IMR-90 (cell line): ENCODE measurements at regions not wholly inside any gene's neighbourhood (a gene's known extent, or its start where the extent isn't known, plus 50 kb on each side); places are given as distances from the start of the nearest gene placed in this dataset.

ENCODE experiments used
- ATAC-seq: fragments of 200-7000 bp; cut with Tn5 transposase; 2 replicates; pipeline ENCODE4 v1.9.1; 2020; ENCODE audit warnings: low read depth, mild to moderate bottlenecking, moderate library complexity
- BruUV-seq: library from RNA; stranded (reverse); fragments of 400-500 nt; replicated peaks from 2 replicates; lab custom pipeline; 2021; lab: Mats Ljungman, UMichigan
- CTCF ChIA-PET: fragments of 300-600 bp; formaldehyde crosslinking; extraction: SDS; loops from one replicate; lab custom pipeline; 2021; ENCODE audit warnings: antibody characterized with exemption; lab: Yijun Ruan, JAX
- POLR2A ChIA-PET: fragments of 300-600 bp; sonication (Branson Sonifier 250); formaldehyde crosslinking; loops from one replicate; lab custom pipeline; 2022; ENCODE audit warnings: antibody characterized with exemption; ENCODE audit not compliant: unreplicated experiment; lab: Charles Lee
- DNase-seq: peaks from one replicate; pipeline ENCODE4 v3.0.0; 2013
- H2AFZ ChIP-seq: replicated peaks from 2 replicates; pipeline ENCODE3; 2013; ENCODE audit warnings: low read length, mild to moderate bottlenecking; ENCODE audit not compliant: poor library complexity
- H2AK5ac ChIP-seq: 2 replicates; pipeline ENCODE4 v1.6.1; 2013; ENCODE audit warnings: low read depth, low read length, inconsistent platforms
- H2AK9ac ChIP-seq: replicated peaks from 2 replicates; pipeline ENCODE3; 2013; ENCODE audit warnings: mild to moderate bottlenecking, low read depth, low read length, moderate library complexity; ENCODE audit not compliant: poor library complexity
- H2BK120ac ChIP-seq: 2 replicates; pipeline ENCODE4 v1.6.1; 2013; ENCODE audit warnings: low read depth, low read length, inconsistent platforms
- H2BK15ac ChIP-seq: 3 replicates; pipeline ENCODE4 v1.6.1; 2013; ENCODE audit warnings: low read depth, low read length, inconsistent platforms
- H2BK20ac ChIP-seq: 2 replicates; pipeline ENCODE4 v1.6.1; 2013; ENCODE audit warnings: low read depth, mild to moderate bottlenecking, inconsistent platforms, low read length, moderate library complexity
- H2BK5ac ChIP-seq: 2 replicates; pipeline ENCODE4 v1.6.1; 2013; ENCODE audit warnings: mild to moderate bottlenecking, low read depth, low read length, inconsistent platforms; ENCODE audit not compliant: poor library complexity, severe bottlenecking
- H3K14ac ChIP-seq: replicated peaks from 2 replicates; pipeline ENCODE4 v1.6.1; 2013; ENCODE audit warnings: low read depth, low read length, inconsistent platforms
- H3K18ac ChIP-seq: 2 replicates; pipeline ENCODE4 v1.6.1; 2013; ENCODE audit warnings: low read depth, low read length, control low read depth
- H3K23ac ChIP-seq: 2 replicates; pipeline ENCODE4 v1.6.1; 2013; ENCODE audit warnings: low read depth, low read length, inconsistent platforms
- H3K27ac ChIP-seq: 2 replicates; pipeline ENCODE4 v1.5.1; 2013; ENCODE audit warnings: mild to moderate bottlenecking, control low read depth, low read length; ENCODE audit not compliant: insufficient read depth
- H3K27me3 ChIP-seq: 2 replicates; pipeline ENCODE4 v1.6.1; 2013; ENCODE audit warnings: low read length; ENCODE audit not compliant: control insufficient read depth, insufficient read depth
- H3K36me3 ChIP-seq: 2 replicates; pipeline ENCODE4 v1.6.1; 2013; ENCODE audit warnings: low read length, mixed read lengths; ENCODE audit not compliant: control insufficient read depth, insufficient read depth
- H3K4ac ChIP-seq: 2 replicates; pipeline ENCODE4 v1.6.1; 2013; ENCODE audit warnings: low read depth, low read length, inconsistent platforms
- H3K4me1 ChIP-seq: 2 replicates; pipeline ENCODE4 v1.6.1; 2013; ENCODE audit warnings: low read length, mixed read lengths; ENCODE audit not compliant: control insufficient read depth, insufficient read depth
- H3K4me2 ChIP-seq: 2 replicates; pipeline ENCODE4 v1.6.1; 2013; ENCODE audit warnings: low read depth, mild to moderate bottlenecking, control low read depth, low read length, moderate library complexity
- H3K4me3 ChIP-seq: 2 replicates; pipeline ENCODE4 v1.5.1; 2013; ENCODE audit warnings: low read depth, mild to moderate bottlenecking, control low read depth, low read length, moderate library complexity; ENCODE audit not compliant: insufficient read depth
- H3K56ac ChIP-seq: 2 replicates; pipeline ENCODE4 v1.6.1; 2013; ENCODE audit warnings: low read length, inconsistent platforms; ENCODE audit not compliant: insufficient read depth; ENCODE audit errors: extremely low read depth
- H3K79me1 ChIP-seq, 2 experiments: 2 replicates each; pipeline ENCODE4 v1.6.1; 2013; ENCODE audit warnings: low read length in 2 of 2, inconsistent platforms in 1 of 2, low read depth in 1 of 2
- H3K9ac ChIP-seq: 2 replicates; pipeline ENCODE4 v1.6.1; 2013; ENCODE audit warnings: low read depth, low read length, control low read depth
- H3K9me1 ChIP-seq: 2 replicates; pipeline ENCODE4 v1.6.1; 2013; ENCODE audit warnings: low read length, inconsistent platforms; ENCODE audit not compliant: insufficient read depth
- H3K9me3 ChIP-seq: 2 replicates; pipeline ENCODE4 v1.6.1; 2013; ENCODE audit warnings: low read length; ENCODE audit not compliant: control insufficient read depth, insufficient read depth
- H4K20me1 ChIP-seq: 2 replicates; pipeline ENCODE4 v1.6.1; 2013; ENCODE audit warnings: low read length, inconsistent platforms; ENCODE audit not compliant: insufficient read depth
- H4K5ac ChIP-seq: 2 replicates; pipeline ENCODE4 v1.6.1; 2013; ENCODE audit warnings: mild to moderate bottlenecking, low read depth, low read length, control low read depth
- H4K8ac ChIP-seq, 2 experiments: 2 replicates each; pipeline ENCODE4 v1.6.1; 2013; ENCODE audit warnings: low read depth in 2 of 2, low read length in 2 of 2, control low read depth in 1 of 2, inconsistent platforms in 1 of 2
- H4K91ac ChIP-seq: 2 replicates; pipeline ENCODE4 v1.6.1; 2013; ENCODE audit warnings: low read depth, low read length, inconsistent platforms; ENCODE audit not compliant: insufficient read depth
- RAD21 ChIP-seq: IDR thresholded peaks from 2 replicates; pipeline ENCODE4 v1.6.1; 2012; ENCODE audit warnings: low read length, improper control_type of control experiment
- SMC3 ChIP-seq: fragments of 150-350 bp; IDR thresholded peaks from 2 replicates; pipeline ENCODE4 v1.6.1; 2016; ENCODE audit warnings: low read depth, mild to moderate bottlenecking, antibody characterized with exemption, low read length, moderate library complexity
- WGBS, 2 experiments: methylation state at CpG; one replicate each; pipeline versions ENCODE4 v1.1.5 to v1.1.7; 2013; ENCODE audit warnings: missing lambda C conversion rate in 2 of 2; ENCODE audit not compliant: insufficient read length in 1 of 2; ENCODE audit errors: extremely low coverage in 2 of 2; 5-methylcytosine and 5-hydroxymethylcytosine counted together
- dilution Hi-C: fragments of 300-500 bp; cut with HindIII; formaldehyde crosslinking; loops from one replicate; pipeline ENCODE4 v1.14.3; 2018; ENCODE audit warnings: low sequenced_read_pairs; ENCODE audit not compliant: unreplicated experiment
- in situ Hi-C: fragments of 300-500 bp; cut with MboI; formaldehyde crosslinking; loops from 3 replicates; pipeline ENCODE4 v1.14.3; 2019; ENCODE audit warnings: low sequenced_read_pairs, inconsistent platforms, mixed read lengths
- intact Hi-C: fragments of 100-400 bp; cut with micrococcal nuclease; formaldehyde crosslinking; loops from 2 replicates; pipeline ENCODE4 v1.10.0; 2022

DNA sequence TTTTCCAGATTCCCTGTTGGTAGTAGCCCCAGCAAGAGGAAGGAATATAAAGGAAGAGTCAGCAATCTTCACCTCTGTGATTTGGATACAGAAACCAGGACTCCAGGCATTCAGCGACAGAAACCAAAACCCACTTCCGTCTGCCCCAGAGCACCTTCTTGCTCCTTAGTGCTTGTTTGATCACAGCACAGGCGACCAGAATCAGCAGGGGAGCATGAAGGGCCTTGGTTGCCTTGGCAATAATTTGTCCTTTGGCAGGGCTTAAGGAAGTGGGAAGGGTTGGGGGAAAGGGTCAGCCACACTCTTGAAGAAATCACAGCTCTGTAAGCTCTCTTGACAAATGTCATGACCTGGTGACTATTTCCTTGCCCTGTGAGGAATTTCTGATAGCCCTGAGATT, 379.6 kb downstream of the OTUD1 start:
- Histone ChIP-seq H4K91ac (no peak overlapping the region), H4K20me1 (no peaks in the 10 kb centered on the region), H2BK5ac (no peak overlapping the region), H3K9ac (no peak overlapping the region), H3K23ac (no peak overlapping the region), H2AK5ac (no peak overlapping the region), H2AFZ (no peak overlapping the region), H3K9me1 (no peaks in the 10 kb centered on the region), H3K9me3 (peaks cover 10% of the 10 kb centered on the region), H2BK20ac (no peak overlapping the region), H3K56ac (no peak overlapping the region), H2AK9ac (no peak overlapping the region), H3K14ac (no peak overlapping the region), H3K4me3 (no peak overlapping the region), H3K4me2 (no peak overlapping the region), H4K5ac (no peak overlapping the region), H4K8ac (no peak overlapping the region), H3K27me3 (no peaks in the 10 kb centered on the region), H3K79me1 (no peaks in the 10 kb centered on the region), H2BK120ac (no peak overlapping the region), H3K4me1 (no peaks in the 10 kb centered on the region), H3K18ac (no peak overlapping the region), H2BK15ac (no peak overlapping the region), H3K4ac (no peak overlapping the region), H3K27ac (no peak overlapping the region), H3K36me3 (no peaks in the 10 kb centered on the region)
- no TSS peak for BruUV-seq
- intact Hi-C loops (no loop called here), dilution Hi-C loops (no loop called here), in situ Hi-C loops (no loop called here)
- ATAC-seq: no peak
- TF ChIP-seq SMC3: no peak
- TF ChIP-seq RAD21: no peak
- DNase-seq: no peak
- no CpG with 5 or more reads among the region's 3 CpGs for WGBS, 2 experiments
- ChIA-PET CTCF (no interaction called here), POLR2A (no interaction called here)
